Type B pancreatic cell (in vitro differentiated cells): ENCODE measurements at regions not wholly inside any gene's neighbourhood (a gene's known extent, or its start where the extent isn't known, plus 50 kb on each side); places are given as distances from the start of the nearest gene placed in this dataset.

Experiments
- DNase-seq: peaks from one replicate; pipeline ENCODE4 v3.0.0; 2021; ENCODE audit warnings: mixed read lengths; ENCODE audit not compliant: unreplicated experiment; ENCODE audit errors: extremely low spot score
- H3K27ac Mint-ChIP-seq: 2 replicates; pipeline ENCODE4 v1.8.0; 2021; ENCODE audit warnings: mild to moderate bottlenecking, mixed read lengths
- H3K27me3 Mint-ChIP-seq: 2 replicates; pipeline ENCODE4 v1.8.0; 2021; ENCODE audit warnings: mixed read lengths
- H3K36me3 Mint-ChIP-seq: 2 replicates; pipeline ENCODE4 v1.8.0; 2021; ENCODE audit warnings: mixed read lengths
- H3K4me1 Mint-ChIP-seq: one replicate; pipeline ENCODE4 v1.8.0; 2021; ENCODE audit warnings: mixed read lengths; ENCODE audit not compliant: unreplicated experiment
- H3K4me3 Mint-ChIP-seq: 2 replicates; pipeline ENCODE4 v1.8.0; 2021; ENCODE audit warnings: mild to moderate bottlenecking, mixed read lengths
- H3K9me3 Mint-ChIP-seq: 2 replicates; pipeline ENCODE4 v1.8.0; 2021; ENCODE audit warnings: mixed read lengths
- CTCF ChIP-seq: fragments of 200-600 bp; sonication (generic); conservative IDR thresholded peaks from 2 replicates; pipeline ENCODE4 v1.5.0; 2021; ENCODE audit warnings: antibody characterized with exemption, mild to moderate bottlenecking

GRCh38 chr10:33828592-33828991 is 494.1 kb upstream of the NRP1 start:
- no peak for DNase-seq
- TF ChIP-seq CTCF = no peak
- H3K9me3 Mint-ChIP-seq = peaks cover 5% of the 10 kb centered on the region
- no peak overlapping the region for H3K4me3 Mint-ChIP-seq
- peaks cover 19% of the 10 kb centered on the region for H3K4me1 Mint-ChIP-seq
- H3K36me3 Mint-ChIP-seq = no peaks in the 10 kb centered on the region
- no peaks in the 10 kb centered on the region for H3K27me3 Mint-ChIP-seq
- H3K27ac Mint-ChIP-seq = no peak overlapping the region

- Mint-ChIP-seq H3K4me3 (no peak overlapping the region), H3K9me3 (peaks cover 5% of the 10 kb centered on the region), H3K4me1 (peaks cover 12% of the 10 kb centered on the region), H3K36me3 (no peaks in the 10 kb centered on the region), H3K27me3 (no peaks in the 10 kb centered on the region), H3K27ac (no peak overlapping the region)
- DNase-seq = no peak
- no peak for TF ChIP-seq CTCF
These were observed 491.7 kb upstream of the NRP1 start for GRCh38 chr10:33826186-33826585.

- no peak overlapping the region for H3K27ac Mint-ChIP-seq
- no peaks in the 10 kb centered on the region for H3K27me3 Mint-ChIP-seq
- TF ChIP-seq CTCF = no peak
- no peak overlapping the region for H3K4me3 Mint-ChIP-seq
- H3K9me3 Mint-ChIP-seq = no peaks in the 10 kb centered on the region
- H3K36me3 Mint-ChIP-seq = no peaks in the 10 kb centered on the region
- H3K4me1 Mint-ChIP-seq = peaks cover 30% of the 10 kb centered on the region
- DNase-seq = no peak
These were observed 488.3 kb upstream of the NRP1 start for GRCh38 chr10:33822774-33823173.

- no peaks in the 10 kb centered on the region for H3K27me3 Mint-ChIP-seq
- no peak overlapping the region for H3K4me3 Mint-ChIP-seq
- H3K36me3 Mint-ChIP-seq = no peaks in the 10 kb centered on the region
- no peaks in the 10 kb centered on the region for H3K9me3 Mint-ChIP-seq
- TF ChIP-seq CTCF = no peak
- H3K27ac Mint-ChIP-seq = no peak overlapping the region
- H3K4me1 Mint-ChIP-seq = peaks cover 30% of the 10 kb centered on the region
- no peak for DNase-seq
These were observed 486.1 kb upstream of the NRP1 start for GRCh38 chr10:33820531-33820930.

- peaks cover 26% of the 10 kb centered on the region for H3K4me1 Mint-ChIP-seq
- no peaks in the 10 kb centered on the region for H3K27me3 Mint-ChIP-seq
- no peak overlapping the region for H3K4me3 Mint-ChIP-seq
These were observed 484.7 kb upstream of the NRP1 start for GRCh38 chr10:33819206-33819605.

More at GRCh38 chr10:33819206-33819605, 484.7 kb upstream of the NRP1 start:
- no peak for TF ChIP-seq CTCF
- no peak overlapping the region for H3K27ac Mint-ChIP-seq
- H3K36me3 Mint-ChIP-seq = no peaks in the 10 kb centered on the region
- DNase-seq = no peak
- H3K9me3 Mint-ChIP-seq = no peaks in the 10 kb centered on the region
